ENCODE measurements at regions not wholly inside any gene's neighbourhood (a gene's known extent, or its start where the extent isn't known, plus 50 kb on each side); places are given as distances from the start of the nearest gene placed in this dataset.

DNA sequence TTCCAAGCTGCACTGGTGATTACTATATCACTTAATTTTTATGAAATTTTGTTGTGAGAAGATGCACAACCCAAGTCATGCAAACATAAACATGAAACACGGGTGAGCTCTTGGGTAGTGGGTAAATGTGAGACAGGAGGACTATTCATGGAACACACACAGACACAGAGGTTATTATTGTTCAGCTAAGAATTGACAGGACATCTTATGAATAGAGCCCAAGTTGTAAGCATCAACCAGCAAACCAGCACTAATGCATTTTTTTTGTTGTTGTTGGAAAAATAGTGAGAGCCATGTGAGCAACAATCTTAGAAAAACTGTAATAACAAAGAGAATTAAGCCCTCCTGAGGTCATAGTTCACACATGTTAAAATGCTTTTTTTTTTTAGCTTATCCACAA lies 1179.7 kb downstream of the GATA3 start:
- Histone ChIP-seq H3K27me3 (ENCODE audit: control insufficient read depth, extremely low read depth, insufficient read depth, low read length) (no peaks in the 10 kb centered on the region), H3K4me2 (ENCODE audit: control insufficient read depth, extremely low read depth, insufficient read depth, low read depth, low read length) (no peak overlapping the region), H4K20me1 (ENCODE audit: control insufficient read depth, extremely low read depth, insufficient read depth, low read length) (no peaks in the 10 kb centered on the region), H2AFZ (ENCODE audit: control insufficient read depth, low read length) (no peak overlapping the region), H3K36me3 (ENCODE audit: control insufficient read depth in 2 of 2, extremely low read depth in 1 of 2, insufficient read depth in 2 of 2, low read length in 2 of 2) (no peaks in the 10 kb centered on the region), H3K4me3 (ENCODE audit: control insufficient read depth in 2 of 3, extremely low read depth in 1 of 3, insufficient read depth in 2 of 3, low read depth in 1 of 3, low read length in 3 of 3) (no peak overlapping the region), H3K79me2 (ENCODE audit: control insufficient read depth, insufficient read depth, low read length) (no peaks in the 10 kb centered on the region), H3K9ac (ENCODE audit: control insufficient read depth, extremely low read depth, insufficient read depth, low read length) (no peak overlapping the region), H3K9me3 (ENCODE audit: control insufficient read depth, low read depth, low read length) (no peaks in the 10 kb centered on the region), H3K4me1 (ENCODE audit: control insufficient read depth, extremely low read depth, insufficient read depth, low read length) (no peaks in the 10 kb centered on the region), H3K27ac (ENCODE audit: control insufficient read depth, insufficient read depth, low read length) (no peak overlapping the region), H3K9me1 (ENCODE audit: control insufficient read depth, extremely low read depth, insufficient read depth, low read length) (no peaks in the 10 kb centered on the region)
- dilution Hi-C loops (cut with MboI; ENCODE audit: extremely low pct_ligation_motif_present, low sequenced_read_pairs) = no loop called here
- TF ChIP-seq, protein P1, sequence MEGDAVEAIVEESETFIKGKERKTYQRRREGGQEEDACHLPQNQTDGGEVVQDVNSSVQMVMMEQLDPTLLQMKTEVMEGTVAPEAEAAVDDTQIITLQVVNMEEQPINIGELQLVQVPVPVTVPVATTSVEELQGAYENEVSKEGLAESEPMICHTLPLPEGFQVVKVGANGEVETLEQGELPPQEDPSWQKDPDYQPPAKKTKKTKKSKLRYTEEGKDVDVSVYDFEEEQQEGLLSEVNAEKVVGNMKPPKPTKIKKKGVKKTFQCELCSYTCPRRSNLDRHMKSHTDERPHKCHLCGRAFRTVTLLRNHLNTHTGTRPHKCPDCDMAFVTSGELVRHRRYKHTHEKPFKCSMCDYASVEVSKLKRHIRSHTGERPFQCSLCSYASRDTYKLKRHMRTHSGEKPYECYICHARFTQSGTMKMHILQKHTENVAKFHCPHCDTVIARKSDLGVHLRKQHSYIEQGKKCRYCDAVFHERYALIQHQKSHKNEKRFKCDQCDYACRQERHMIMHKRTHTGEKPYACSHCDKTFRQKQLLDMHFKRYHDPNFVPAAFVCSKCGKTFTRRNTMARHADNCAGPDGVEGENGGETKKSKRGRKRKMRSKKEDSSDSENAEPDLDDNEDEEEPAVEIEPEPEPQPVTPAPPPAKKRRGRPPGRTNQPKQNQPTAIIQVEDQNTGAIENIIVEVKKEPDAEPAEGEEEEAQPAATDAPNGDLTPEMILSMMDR (optimal IDR thresholded peaks at IDR 0.05 in 1 of 3, IDR thresholded peaks at IDR 0.05 in 1 of 3, conservative IDR thresholded peaks at IDR 0.05 in 1 of 3; ENCODE audit: extremely low read depth in 1 of 3, insufficient read depth in 2 of 3, low read length in 3 of 3) = no peak
- no peak for TF ChIP-seq EZH2 (IDR thresholded peaks at IDR 0.05; ENCODE audit: low read length)
- DNase-seq (ENCODE audit: low read depth, low spot score) (no peak), FAIRE-seq (no peak)

DNA sequence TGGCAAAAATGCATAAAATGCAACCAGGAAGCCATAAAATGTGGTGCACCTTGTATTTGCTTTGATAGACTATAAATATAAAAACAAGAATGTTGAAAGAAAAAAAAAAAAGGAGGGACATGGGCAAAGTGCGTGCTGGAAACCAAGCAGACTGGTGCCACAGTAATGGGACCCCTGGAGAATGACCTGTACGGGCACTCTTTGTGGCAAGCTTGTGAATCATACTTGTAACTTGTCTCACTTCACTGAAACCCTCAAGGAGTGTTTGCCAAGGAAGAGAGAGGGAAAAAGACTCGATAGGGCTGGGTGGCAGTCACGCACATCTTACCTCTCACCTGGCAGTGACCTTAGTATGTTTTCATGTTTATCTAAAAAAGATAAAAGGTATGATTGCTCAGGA lies 1183.6 kb downstream of the GATA3 start:
- Histone ChIP-seq H3K4me2 (ENCODE audit: control insufficient read depth, extremely low read depth, insufficient read depth, low read depth, low read length) (no peak overlapping the region), H3K36me3 (ENCODE audit: control insufficient read depth in 2 of 2, extremely low read depth in 1 of 2, insufficient read depth in 2 of 2, low read length in 2 of 2) (no peaks in the 10 kb centered on the region), H3K9ac (ENCODE audit: control insufficient read depth, extremely low read depth, insufficient read depth, low read length) (no peak overlapping the region), H3K27ac (ENCODE audit: control insufficient read depth, insufficient read depth, low read length) (no peak overlapping the region), H3K9me3 (ENCODE audit: control insufficient read depth, low read depth, low read length) (no peaks in the 10 kb centered on the region), H4K20me1 (ENCODE audit: control insufficient read depth, extremely low read depth, insufficient read depth, low read length) (no peaks in the 10 kb centered on the region), H3K9me1 (ENCODE audit: control insufficient read depth, extremely low read depth, insufficient read depth, low read length) (no peaks in the 10 kb centered on the region), H3K4me1 (ENCODE audit: control insufficient read depth, extremely low read depth, insufficient read depth, low read length) (no peaks in the 10 kb centered on the region), H3K4me3 (ENCODE audit: control insufficient read depth in 2 of 3, extremely low read depth in 1 of 3, insufficient read depth in 2 of 3, low read depth in 1 of 3, low read length in 3 of 3) (no peak overlapping the region), H3K79me2 (ENCODE audit: control insufficient read depth, insufficient read depth, low read length) (no peaks in the 10 kb centered on the region), H2AFZ (ENCODE audit: control insufficient read depth, low read length) (no peak overlapping the region), H3K27me3 (ENCODE audit: control insufficient read depth, extremely low read depth, insufficient read depth, low read length) (no peaks in the 10 kb centered on the region)
- TF ChIP-seq, protein P1 (optimal IDR thresholded peaks at IDR 0.05 in 1 of 3, IDR thresholded peaks at IDR 0.05 in 1 of 3, conservative IDR thresholded peaks at IDR 0.05 in 1 of 3; ENCODE audit: extremely low read depth in 1 of 3, insufficient read depth in 2 of 3, low read length in 3 of 3) = no peak
- TF ChIP-seq EZH2 (IDR thresholded peaks at IDR 0.05; ENCODE audit: low read length) = no peak
- dilution Hi-C loops (cut with MboI; ENCODE audit: extremely low pct_ligation_motif_present, low sequenced_read_pairs) = no loop called here
- DNase-seq (ENCODE audit: low read depth, low spot score) (no peak), FAIRE-seq (no peak)
